Neural progenitor cell (in vitro differentiated cells): ENCODE measurements at regions not wholly inside any gene's neighbourhood (a gene's known extent, or its start where the extent isn't known, plus 50 kb on each side); places are given as distances from the start of the nearest gene placed in this dataset.
A peak's percentile ranks its signal among the peaks of the same experiment; 100 is the strongest.

Experiments
- DNase-seq: peaks from one replicate; pipeline ENCODE4 v3.0.0-alpha.2; 2016; ENCODE audit warnings: low spot score
- H2AFZ ChIP-seq: fragments of 200-600 bp; sonication (generic); replicated peaks from 2 replicates; pipeline ENCODE4 v1.6.1; 2016; ENCODE audit warnings: antibody characterized with exemption
- H3F3A ChIP-seq: fragments of 200-600 bp; sonication (generic); 2 replicates; pipeline ENCODE4 v1.6.1; 2016; ENCODE audit warnings: antibody characterized with exemption, low read depth
- H3K27ac ChIP-seq: fragments of 200-600 bp; sonication (generic); 2 replicates; pipeline ENCODE4 v1.5.1; 2016; ENCODE audit warnings: mild to moderate bottlenecking
- H3K27me3 ChIP-seq: fragments of 200-600 bp; sonication (generic); 2 replicates; pipeline ENCODE4 v1.6.1; 2016; ENCODE audit warnings: mild to moderate bottlenecking, moderate library complexity
- H3K36me3 ChIP-seq: fragments of 200-600 bp; sonication (generic); 2 replicates; pipeline ENCODE4 v1.5.1; 2016
- H3K4me1 ChIP-seq: fragments of 200-600 bp; sonication (generic); 2 replicates; pipeline ENCODE4 v1.6.1; 2016; ENCODE audit warnings: mixed run types
- H3K4me2 ChIP-seq: fragments of 200-600 bp; sonication (generic); 2 replicates; pipeline ENCODE4 v1.6.1; 2016
- H3K4me3 ChIP-seq: fragments of 200-600 bp; sonication (generic); 2 replicates; pipeline ENCODE4 v1.5.1; 2016
- H3K79me2 ChIP-seq: fragments of 200-600 bp; sonication (generic); 2 replicates; pipeline ENCODE4 v1.6.1; 2016; ENCODE audit warnings: low read depth
- H3K9ac ChIP-seq: fragments of 200-600 bp; sonication (generic); 2 replicates; pipeline ENCODE4 v1.6.1; 2016
- H3K9me3 ChIP-seq: fragments of 200-600 bp; sonication (generic); 2 replicates; pipeline ENCODE4 v1.5.1; 2016; ENCODE audit warnings: low read depth
- H4K20me1 ChIP-seq: fragments of 200-600 bp; sonication (generic); 2 replicates; pipeline ENCODE4 v1.6.1; 2016; ENCODE audit warnings: low read depth
- H3K27ac Mint-ChIP-seq: 3 replicates; pipeline ENCODE4 v1.8.0; 2021; ENCODE audit warnings: mixed read lengths
- H3K27me3 Mint-ChIP-seq: 2 replicates; pipeline ENCODE4 v1.8.0; 2022; ENCODE audit warnings: low read depth, mild to moderate bottlenecking, inconsistent platforms, moderate library complexity, mixed read lengths; ENCODE audit not compliant: insufficient read depth
- H3K36me3 Mint-ChIP-seq: 3 replicates; pipeline ENCODE4 v1.8.0; 2021; ENCODE audit warnings: mixed read lengths
- H3K4me1 Mint-ChIP-seq: 3 replicates; pipeline ENCODE4 v1.8.0; 2021; ENCODE audit warnings: mixed read lengths
- H3K4me3 Mint-ChIP-seq: 3 replicates; pipeline ENCODE4 v1.8.0; 2021; ENCODE audit warnings: mild to moderate bottlenecking, moderate library complexity, mixed read lengths
- H3K9me3 Mint-ChIP-seq: 3 replicates; pipeline ENCODE4 v1.8.0; 2020; ENCODE audit warnings: mixed read lengths
- EZH2 ChIP-seq: fragments of 200-600 bp; sonication (generic); IDR thresholded peaks from 2 replicates; pipeline ENCODE4 v1.6.1; 2017; ENCODE audit warnings: antibody characterized with exemption, mild to moderate bottlenecking, moderate library complexity
- EZH2phosphoT487 ChIP-seq: fragments of 200-600 bp; sonication (generic); IDR thresholded peaks from 2 replicates; pipeline ENCODE4 v1.6.1; 2017; ENCODE audit warnings: antibody characterized with exemption
- TF ChIP-seq, protein P1 (sequence below): fragments of 200-600 bp; sonication (generic); IDR thresholded peaks from 2 replicates; pipeline ENCODE4 v1.5.1; 2017; ENCODE audit warnings: antibody characterized with exemption, mild to moderate bottlenecking

GRCh38 chr9:107425101-107426025 lies 64.2 kb downstream of the KLF4 start:
- Mint-ChIP-seq H3K9me3 (peaks cover 2% of the 10 kb centered on the region), H3K4me3 (peak overlapping the region; percentile 67), H3K4me1 (peaks cover 14% of the 10 kb centered on the region), H3K36me3 (no peaks in the 10 kb centered on the region), H3K27ac (peak overlapping the region; percentile 95), H3K27me3 (peaks cover 2% of the 10 kb centered on the region)
- no peaks in the 10 kb centered on the region for H3K36me3 ChIP-seq
- H3K79me2 ChIP-seq: no peaks in the 10 kb centered on the region
- peak overlapping the region; percentile 46 for H3K4me2 ChIP-seq
- no peaks in the 10 kb centered on the region for H3K27me3 ChIP-seq
- peaks cover 8% of the 10 kb centered on the region for H3K4me1 ChIP-seq
- H3K27ac ChIP-seq: no peak overlapping the region
- TF ChIP-seq, protein P1, sequence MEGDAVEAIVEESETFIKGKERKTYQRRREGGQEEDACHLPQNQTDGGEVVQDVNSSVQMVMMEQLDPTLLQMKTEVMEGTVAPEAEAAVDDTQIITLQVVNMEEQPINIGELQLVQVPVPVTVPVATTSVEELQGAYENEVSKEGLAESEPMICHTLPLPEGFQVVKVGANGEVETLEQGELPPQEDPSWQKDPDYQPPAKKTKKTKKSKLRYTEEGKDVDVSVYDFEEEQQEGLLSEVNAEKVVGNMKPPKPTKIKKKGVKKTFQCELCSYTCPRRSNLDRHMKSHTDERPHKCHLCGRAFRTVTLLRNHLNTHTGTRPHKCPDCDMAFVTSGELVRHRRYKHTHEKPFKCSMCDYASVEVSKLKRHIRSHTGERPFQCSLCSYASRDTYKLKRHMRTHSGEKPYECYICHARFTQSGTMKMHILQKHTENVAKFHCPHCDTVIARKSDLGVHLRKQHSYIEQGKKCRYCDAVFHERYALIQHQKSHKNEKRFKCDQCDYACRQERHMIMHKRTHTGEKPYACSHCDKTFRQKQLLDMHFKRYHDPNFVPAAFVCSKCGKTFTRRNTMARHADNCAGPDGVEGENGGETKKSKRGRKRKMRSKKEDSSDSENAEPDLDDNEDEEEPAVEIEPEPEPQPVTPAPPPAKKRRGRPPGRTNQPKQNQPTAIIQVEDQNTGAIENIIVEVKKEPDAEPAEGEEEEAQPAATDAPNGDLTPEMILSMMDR: peak; percentile 95
- no peak for TF ChIP-seq EZH2
- no peak overlapping the region for H3K4me3 ChIP-seq
- H3F3A ChIP-seq: peaks cover 7% of the 10 kb centered on the region
- peak; percentile 85 for DNase-seq
- H4K20me1 ChIP-seq: no peaks in the 10 kb centered on the region
- no peaks in the 10 kb centered on the region for H3K9me3 ChIP-seq
- no peak overlapping the region for H3K9ac ChIP-seq
- peak overlapping the region; percentile 88 for H2AFZ ChIP-seq

GRCh38 chr9:107423540-107423939 lies 66.0 kb downstream of the KLF4 start:
- no peaks in the 10 kb centered on the region for H3K79me2 ChIP-seq
- H3K27ac ChIP-seq: no peak overlapping the region
- Mint-ChIP-seq H3K9me3 (peaks cover 2% of the 10 kb centered on the region), H3K4me3 (no peak overlapping the region), H3K36me3 (no peaks in the 10 kb centered on the region), H3K27ac (no peak overlapping the region), H3K27me3 (peaks cover 2% of the 10 kb centered on the region), H3K4me1 (peaks cover 14% of the 10 kb centered on the region)
- no peak overlapping the region for H3K4me3 ChIP-seq
- no peak for DNase-seq
- H3K27me3 ChIP-seq: no peaks in the 10 kb centered on the region
- no peak overlapping the region for H3K9ac ChIP-seq
- no peak overlapping the region for H2AFZ ChIP-seq
- H3K36me3 ChIP-seq: no peaks in the 10 kb centered on the region
- H3F3A ChIP-seq: peaks cover 7% of the 10 kb centered on the region
- no peak overlapping the region for H3K4me2 ChIP-seq
- H3K4me1 ChIP-seq: peaks cover 8% of the 10 kb centered on the region
- H3K9me3 ChIP-seq: no peaks in the 10 kb centered on the region
- TF ChIP-seq EZH2phosphoT487 (no peak), EZH2 (no peak)
- TF ChIP-seq, protein P1: no peak
- H4K20me1 ChIP-seq: no peaks in the 10 kb centered on the region

DNA sequence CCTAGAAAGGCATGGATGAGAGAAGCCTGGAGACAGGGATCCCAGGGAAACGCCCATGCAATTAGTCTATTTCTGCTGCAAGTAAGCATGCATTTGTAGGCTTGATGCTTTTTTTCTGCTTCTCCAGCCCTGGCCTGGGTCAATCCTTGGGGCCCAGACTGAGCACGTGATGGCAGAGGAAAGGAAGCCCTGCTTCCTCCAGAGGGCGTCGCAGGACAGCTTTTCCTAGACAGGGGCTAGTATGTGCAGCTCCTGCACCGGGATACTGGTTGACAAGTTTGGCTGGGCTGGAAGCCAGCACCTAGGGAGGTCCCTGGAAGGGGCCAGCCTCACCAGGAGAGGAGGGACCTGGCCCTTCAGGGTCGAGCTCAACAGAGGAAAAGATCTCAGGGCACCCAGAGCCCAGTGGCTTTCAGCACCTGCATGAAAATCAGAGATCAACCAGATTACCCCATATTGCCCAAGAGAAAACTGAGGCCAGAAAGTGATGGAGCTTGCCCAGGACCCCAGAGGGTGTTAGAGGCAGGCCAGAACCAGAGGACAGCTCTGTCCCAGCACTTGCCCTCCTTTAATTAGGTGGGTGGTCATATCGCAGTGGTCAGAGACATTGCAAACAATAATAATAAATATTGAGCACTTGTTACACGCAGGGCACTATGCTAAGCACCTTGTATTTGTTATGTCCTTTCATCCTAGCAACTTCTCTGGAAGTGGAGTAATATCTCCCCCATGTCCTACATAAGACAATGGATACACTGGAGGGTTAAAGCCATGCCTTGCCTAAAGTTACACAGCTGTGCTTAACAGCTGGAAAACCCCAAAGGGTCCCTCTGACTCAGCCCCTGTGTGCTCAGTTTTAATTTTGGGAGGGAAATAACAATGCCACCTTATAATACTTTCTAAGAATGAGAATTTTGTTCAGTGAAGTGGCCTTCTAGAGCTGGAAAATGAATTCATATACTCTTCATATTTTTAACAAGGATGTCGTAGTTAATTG lies 67.1 kb downstream of the KLF4 start:
- Histone ChIP-seq H3K36me3 (no peaks in the 10 kb centered on the region), H2AFZ (peak overlapping the region; percentile 45), H3K27me3 (no peaks in the 10 kb centered on the region), H3F3A (peaks cover 7% of the 10 kb centered on the region), H3K4me3 (no peak overlapping the region), H3K9ac (no peak overlapping the region), H3K9me3 (no peaks in the 10 kb centered on the region), H3K79me2 (no peaks in the 10 kb centered on the region), H4K20me1 (no peaks in the 10 kb centered on the region), H3K4me2 (no peak overlapping the region), H3K27ac (no peak overlapping the region), H3K4me1 (peaks cover 8% of the 10 kb centered on the region)
- peaks cover 14% of the 10 kb centered on the region for H3K4me1 Mint-ChIP-seq
- no peak overlapping the region for H3K4me3 Mint-ChIP-seq
- peak; percentile 92 for DNase-seq
- H3K36me3 Mint-ChIP-seq: no peaks in the 10 kb centered on the region
- H3K27ac Mint-ChIP-seq: no peak overlapping the region
- H3K9me3 Mint-ChIP-seq: peaks cover 2% of the 10 kb centered on the region
- H3K27me3 Mint-ChIP-seq: peaks cover 2% of the 10 kb centered on the region
- TF ChIP-seq EZH2phosphoT487: no peak
- TF ChIP-seq, protein P1: peak; percentile 89
